HG03108 (cell line): ENCODE measurements at regions not wholly inside any gene's neighbourhood (a gene's known extent, or its start where the extent isn't known, plus 50 kb on each side); places are given as distances from the start of the nearest gene placed in this dataset.

ENCODE experiments used
- ATAC-seq: cut with Tn5 transposase; IDR thresholded peaks from one replicate; pipeline ENCODE4 v1.9.1; 2021; ENCODE audit warnings: moderate library complexity; ENCODE audit not compliant: unreplicated experiment

DNA sequence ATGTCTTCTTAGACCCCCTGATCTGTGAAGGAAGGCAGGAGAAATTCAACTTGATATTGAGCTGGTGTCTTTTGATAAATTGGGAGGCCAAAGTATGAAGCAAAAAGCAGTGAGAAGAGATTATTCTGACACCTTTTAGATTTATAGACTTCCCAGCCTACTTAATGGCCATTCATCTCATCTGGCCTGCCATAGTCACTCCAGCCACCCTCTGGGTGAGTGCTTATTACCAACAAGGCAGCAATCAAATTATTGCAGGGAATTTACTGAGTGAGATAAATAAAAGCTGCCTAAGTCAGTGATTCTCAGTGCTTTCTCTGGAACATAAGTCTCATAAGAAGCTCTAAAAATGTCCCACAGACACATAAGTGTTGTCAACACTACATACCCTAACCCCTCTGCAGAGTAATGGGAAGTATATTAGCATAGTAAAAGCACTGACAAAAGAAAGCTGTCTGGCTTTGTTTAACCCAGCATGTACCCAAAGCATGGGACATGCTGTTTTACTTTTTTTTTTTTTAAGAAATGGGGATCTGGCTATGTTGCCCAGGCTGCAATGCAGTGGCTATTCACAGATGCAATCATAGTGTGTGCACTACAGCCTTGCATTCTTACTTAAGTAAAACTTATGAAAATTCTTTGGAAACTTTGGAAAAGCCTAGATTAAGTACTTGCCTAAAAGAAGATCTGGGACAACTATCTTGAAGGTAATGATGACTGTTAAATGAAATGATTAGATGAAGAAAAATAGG is 725.3 kb downstream of the TUSC7 start:
- ATAC-seq, result no peak

DNA sequence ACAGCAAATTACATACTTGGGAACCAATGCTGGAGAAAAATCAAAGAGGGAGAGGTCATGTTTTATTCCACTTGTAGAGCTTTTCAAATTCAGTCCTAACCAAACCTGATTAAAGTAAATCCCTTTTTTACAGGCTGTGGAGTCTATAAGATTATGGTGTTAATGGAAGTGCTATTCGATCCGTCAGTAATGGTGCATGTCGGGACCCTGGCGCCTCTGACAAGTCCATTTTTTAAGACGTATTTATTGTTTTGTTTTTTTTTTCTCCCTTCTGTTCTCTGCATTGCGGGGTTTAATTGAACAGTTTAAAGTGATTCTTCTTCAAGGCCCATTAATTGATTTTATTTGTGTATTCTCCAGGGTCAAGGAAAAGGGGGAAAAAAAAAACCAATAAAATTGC is 725.9 kb downstream of the TUSC7 start:
- no peak for ATAC-seq

DNA sequence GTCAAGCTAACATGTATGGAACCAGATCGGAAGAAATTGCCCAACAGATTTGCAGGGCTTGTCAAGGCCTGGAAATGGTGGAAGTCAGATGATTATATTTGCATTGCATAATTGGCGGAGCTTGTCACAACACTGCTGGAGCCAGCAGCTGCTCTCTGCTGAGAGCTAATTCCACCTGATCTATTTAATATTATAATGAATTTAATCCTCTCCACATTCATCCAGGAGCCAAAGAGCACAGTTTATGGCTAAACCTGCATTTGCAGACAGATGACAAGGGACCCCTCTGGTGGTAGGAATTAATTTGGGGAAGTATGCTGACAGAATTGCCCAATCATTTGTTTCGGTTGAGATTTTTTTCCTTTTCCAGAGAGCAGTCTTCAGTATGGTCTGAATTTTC is 730.2 kb downstream of the TUSC7 start:
- no peak for ATAC-seq

DNA sequence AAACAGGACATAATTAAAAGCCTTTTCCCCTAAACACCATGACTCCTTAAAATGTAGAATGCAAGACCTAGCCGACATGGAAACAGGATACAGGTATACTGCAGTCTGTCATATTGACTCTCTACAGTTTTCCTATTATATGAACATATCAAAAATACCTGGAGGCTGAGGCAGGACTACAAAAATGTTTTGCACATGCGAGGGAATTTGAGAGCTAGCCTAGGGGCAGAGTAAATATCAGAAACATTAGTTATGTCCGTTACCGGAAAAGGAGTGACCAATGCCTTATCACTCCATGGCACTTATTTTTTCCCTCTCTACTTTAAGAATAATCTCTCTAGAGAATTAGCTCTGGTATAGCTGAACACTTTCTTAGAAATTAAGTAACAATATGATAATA is 732.3 kb downstream of the TUSC7 start:
- ATAC-seq, result no peak

DNA sequence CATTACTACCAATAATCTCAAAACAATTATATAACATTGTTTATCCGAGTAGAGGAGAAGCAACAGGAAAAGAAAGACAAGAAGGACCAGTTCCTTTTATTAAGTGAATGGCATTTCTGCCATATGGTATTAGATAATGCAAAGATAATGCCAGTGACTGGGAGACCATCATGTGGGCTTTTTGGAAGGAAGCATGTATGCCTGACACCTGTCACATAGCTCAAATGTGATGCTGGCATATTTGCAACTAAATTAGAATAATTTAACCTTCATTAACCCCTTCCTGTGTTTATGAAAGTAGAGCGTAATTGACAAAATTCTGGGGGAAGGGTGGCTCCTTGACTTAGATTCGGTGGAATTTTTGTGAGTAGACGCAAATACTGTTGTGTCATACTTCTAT is 733.0 kb downstream of the TUSC7 start:
- ATAC-seq, result no peak

DNA sequence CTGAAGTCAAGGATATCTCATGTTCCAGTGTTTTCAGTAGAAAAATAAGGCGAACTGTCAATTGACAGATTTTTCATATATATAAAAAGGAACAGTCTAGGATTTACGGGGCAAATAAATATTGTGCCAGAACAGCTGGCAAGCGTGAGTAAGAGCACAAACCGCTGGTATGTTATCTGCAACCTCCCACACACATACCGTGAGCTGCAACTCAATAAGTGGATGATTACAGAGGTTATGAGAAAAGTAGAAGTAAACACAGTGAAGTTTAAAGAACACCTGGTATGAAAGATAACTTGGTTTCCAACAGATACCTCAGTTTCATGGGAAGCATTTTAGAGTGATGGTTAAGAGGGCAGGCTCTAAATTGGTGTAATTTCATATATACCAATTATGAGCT is 733.4 kb downstream of the TUSC7 start:
- ATAC-seq, result no peak

DNA sequence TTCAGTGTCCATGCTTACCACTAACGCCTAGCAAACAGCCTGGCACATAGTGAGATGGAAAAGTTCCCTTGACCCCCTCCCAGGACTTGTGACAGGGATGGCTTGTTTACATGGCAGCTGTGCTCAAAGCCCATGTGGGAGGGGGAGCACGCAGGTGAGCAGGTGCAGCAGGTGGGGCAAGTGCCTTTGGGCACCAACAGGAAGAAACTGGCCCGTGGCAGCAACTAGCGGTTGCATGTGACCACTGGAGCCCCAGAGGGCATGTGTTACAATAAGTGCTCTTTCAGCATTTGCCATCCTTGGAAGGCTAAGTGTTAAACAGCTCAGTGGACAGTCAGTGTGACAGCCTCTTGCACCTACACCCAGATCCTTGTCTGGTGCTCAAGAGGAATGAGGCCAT is 734.6 kb downstream of the TUSC7 start:
- ATAC-seq, result no peak

DNA sequence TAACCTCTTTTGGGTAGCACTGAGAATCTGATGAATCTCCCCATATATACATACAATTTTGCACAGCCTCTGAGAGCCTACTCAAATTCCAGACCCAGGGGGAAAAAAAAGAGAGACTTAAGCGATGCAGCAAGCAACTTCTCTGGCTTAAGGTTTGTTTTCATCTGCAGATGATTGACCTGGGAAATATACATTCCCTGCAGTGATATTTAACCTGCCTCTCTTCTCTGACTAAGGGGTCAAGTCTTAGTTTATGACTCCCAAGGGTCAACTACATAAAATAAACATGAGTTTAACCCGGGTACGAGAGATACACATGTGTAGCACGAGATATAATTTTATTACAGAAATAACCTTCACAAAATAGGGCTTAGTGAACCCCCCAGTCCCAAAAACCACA is 737.8 kb downstream of the TUSC7 start:
- ATAC-seq, result no peak

DNA sequence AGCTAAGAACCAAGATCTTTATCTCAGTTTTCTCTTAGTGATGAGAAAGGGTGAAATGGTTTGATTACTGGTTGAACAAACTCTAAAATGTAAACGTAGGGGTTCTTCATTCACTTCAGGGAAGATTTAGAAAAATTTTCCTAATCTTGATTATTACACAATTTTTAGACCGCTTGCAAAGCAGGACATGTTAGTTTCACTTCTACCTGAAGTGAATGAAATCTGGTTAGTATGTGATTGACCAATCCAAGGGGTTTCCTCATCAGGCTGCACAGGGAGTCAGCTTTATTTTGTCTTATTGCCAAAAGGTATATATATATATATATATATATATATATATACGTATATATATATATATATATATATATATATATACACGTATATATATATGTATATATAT is 740.4 kb downstream of the TUSC7 start:
- ATAC-seq, result no peak

DNA sequence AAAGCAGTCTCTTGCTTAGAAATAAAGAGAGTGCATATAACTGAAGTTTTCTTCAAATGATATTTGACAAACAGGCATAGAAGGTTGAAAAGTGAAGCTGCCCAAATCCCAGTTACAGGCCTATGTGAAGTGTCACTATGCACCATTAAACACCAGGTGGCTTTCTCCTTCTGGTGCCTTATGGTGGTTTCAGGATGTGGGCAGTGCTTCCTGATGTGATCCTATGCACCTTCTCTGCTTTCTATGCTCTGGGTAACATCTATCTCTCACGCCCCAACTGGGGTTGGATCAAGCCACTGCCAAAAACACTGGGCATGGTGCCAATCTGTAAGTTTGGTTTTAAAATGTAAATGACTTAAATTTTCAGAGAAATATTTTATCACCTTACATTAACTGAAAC is 744.7 kb downstream of the TUSC7 start:
- no peak for ATAC-seq

DNA sequence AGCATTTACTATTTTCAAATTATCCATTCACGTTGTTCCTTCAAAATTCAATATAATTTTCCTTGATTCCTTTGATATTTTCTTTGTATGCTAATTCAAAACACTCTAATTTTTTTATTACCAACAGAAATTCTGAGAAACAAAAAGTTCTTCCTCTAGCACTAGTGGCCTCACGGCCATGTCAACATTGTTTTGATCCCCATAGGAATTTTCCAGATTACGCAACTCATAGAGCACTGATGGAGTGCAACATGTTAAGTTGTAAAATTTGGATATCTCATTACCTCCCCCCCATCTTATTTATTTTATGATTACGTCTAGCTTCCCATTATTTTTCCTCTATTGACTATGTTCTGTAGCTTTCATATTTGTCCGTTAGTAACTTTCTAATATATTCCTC is 745.3 kb downstream of the TUSC7 start:
- no peak for ATAC-seq

DNA sequence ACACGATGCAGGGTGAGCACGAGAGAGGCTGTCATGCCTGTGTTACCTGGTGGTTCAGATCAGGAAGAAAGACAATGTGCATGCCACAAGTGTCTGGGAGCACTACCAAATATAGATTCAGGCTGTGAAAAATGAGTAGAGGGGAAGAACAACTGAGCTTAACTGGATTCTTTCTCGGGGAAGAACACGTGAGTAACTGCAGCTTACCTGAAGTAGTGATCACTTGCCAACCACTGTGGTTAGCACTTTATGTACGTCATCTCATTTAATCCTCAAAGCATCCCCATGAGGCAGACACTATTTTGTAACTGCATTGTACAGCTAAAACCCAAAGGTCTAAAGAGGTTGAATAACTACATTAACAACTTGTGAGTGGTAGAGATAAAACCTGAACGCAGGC is 746.2 kb downstream of the TUSC7 start:
- no peak for ATAC-seq

DNA sequence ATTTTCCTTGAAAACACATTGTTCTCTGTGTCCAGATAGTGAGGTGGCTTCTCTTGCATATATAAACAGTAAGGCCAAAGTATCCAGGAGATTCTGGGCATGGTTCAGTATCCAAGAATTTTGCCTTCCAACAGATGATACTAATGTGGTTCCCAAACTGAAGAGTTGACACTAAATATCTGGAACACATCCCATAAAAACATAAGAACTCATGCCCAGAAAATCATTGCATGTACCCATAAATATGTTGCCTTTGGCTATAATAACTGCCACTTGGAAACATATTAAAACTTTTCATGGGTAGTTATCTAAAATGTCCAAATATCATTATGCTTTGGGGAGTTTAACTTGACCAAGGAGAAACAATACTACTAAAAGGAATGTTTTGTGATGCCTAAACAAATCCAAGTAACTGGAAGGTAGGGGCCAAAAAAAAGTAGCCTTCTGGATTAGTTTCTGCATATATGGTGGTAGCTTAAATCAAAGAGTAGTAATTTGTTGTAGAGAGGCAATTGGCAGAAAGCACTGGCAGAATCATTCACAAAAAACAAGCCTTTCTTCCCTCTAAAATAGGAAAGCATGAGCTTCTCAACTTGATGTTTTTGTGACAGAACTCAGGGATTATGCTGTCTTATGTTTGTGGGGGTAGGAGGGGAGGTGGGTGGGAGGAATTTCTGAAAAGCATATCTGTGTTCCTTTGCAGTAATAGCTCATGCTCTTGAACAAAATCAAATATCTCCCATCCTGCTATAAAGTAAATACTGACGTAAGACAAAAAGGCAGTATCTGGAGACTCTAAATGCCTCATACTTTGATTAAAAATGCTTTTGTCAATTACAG is 753.9 kb downstream of the TUSC7 start:
- no peak for ATAC-seq

DNA sequence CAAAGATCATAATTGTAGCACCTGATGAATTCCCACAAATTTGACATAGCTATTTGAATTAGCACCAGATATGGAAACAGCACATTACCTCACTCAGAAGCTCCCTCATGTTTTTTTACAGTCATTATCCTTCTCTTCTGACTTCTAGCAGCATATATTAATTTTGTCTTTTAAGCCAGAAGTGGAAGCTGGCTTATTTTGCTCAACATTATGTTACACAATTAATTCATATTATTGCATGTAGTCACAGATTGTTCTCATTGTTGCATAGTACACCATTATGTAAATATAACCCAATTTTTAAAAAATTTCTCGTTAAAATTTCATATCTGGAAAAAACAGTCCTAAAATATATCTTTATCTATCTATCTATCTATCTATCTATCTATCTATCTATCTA is 762.3 kb downstream of the TUSC7 start:
- no peak for ATAC-seq

DNA sequence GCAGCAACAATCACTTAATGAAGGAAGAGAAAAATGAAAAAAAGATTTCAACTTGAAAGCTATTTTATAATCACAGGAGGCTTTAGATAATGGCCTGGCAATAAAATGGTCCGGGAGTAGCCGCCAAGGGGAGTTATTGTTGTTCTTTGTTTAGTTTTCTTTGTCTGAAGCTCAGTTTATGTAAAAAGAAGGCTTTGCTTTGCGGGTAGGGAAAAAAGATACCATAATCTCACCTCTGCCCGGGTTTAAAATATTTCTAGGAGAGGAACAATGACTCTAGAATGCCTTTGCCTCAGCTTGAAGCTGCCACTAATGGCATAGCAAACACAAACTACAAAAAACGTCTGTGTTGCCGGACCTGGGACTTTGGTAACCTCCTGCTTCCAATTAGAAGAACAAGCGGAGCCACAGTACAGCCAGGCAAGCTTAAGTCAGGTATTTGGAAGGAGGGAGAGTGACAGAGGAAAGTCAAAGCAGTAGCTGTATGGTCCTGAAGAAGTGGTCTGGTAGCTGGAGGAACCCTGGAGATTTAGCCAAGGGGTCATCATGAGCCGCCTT is 764.5 kb downstream of the TUSC7 start:
- ATAC-seq, result no peak

DNA sequence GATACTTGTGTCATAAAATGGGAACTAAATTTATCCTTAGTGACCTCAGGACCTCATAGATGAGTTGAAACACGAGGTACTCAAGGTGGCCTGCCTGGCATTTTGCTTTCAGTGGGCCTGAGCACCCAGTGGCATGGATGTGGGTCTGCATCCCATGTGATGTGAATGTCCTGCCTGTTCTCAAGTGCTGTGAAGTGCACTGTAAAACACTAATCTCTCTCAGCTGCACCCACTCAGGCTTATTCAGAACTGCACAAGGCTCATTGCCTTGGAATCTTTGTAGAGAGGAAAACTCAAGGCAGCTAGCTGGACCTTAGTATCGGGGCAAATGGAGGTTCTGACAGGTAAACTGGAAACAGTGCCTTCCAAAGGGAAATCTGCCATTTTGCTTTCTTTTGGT is 767.0 kb downstream of the TUSC7 start:
- ATAC-seq, result no peak

DNA sequence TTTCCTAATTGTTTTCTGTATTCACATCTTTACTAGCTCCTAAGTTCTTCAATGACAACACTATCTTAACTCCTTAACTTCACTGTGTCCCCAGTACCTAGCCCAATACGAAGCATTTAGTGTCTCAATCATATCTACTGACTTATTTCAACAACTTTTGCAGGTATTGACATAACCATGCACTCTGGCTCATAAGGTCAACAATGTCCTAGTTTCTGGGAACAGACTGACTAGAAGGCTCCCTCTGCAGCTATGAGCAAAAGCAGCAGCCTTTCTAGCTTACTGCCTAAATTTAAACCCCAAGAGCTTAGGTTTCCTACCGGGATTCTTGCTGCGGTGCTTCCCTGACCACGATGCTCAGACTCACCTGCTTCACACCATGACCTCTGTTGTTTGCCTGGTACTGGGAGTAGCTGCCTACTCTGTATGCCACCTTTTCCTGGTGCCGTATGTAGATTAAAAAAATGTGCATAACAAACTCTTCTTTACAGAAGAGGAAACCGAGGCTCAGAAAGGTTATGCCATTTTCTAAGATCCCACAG is 767.7 kb downstream of the TUSC7 start:
- ATAC-seq, result no peak

DNA sequence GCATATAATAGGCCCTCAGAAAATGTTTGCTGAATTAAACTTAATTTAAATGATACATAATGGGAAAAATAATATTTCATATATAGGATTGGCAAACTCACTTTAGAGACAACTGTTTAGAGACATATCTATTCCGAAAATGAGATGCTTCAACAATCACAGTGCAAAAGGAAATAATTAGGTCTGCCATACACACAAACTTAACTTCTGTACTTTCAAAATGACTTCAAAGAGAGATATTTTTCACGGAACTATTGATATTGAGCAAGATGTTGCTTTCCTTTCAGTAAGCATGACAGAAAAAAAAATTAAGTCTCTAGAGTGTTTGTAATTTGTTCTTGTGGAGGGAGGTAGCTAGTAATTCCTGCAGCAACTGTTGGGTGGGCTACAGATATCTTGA is 769.5 kb downstream of the TUSC7 start:
- ATAC-seq, result no peak

DNA sequence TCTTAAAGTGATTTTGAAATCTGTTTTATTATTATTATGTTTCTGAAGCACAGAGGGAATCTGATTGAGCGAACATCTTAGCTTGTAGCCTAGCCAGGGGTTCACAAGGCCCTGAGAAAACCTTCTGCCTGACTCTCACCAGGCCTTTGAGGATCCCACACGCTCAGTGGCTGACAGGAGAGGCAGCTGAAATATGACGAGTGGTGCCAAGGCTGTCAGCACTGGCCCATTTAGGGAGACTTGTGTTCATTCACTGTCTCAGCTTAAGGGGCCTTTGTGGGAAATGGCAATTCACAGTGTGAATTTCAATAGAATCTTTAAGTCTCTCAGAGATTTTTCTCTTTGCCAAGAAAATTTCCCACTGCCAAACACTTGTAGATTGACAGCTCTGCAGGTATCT is 770.9 kb downstream of the TUSC7 start:
- no peak for ATAC-seq

DNA sequence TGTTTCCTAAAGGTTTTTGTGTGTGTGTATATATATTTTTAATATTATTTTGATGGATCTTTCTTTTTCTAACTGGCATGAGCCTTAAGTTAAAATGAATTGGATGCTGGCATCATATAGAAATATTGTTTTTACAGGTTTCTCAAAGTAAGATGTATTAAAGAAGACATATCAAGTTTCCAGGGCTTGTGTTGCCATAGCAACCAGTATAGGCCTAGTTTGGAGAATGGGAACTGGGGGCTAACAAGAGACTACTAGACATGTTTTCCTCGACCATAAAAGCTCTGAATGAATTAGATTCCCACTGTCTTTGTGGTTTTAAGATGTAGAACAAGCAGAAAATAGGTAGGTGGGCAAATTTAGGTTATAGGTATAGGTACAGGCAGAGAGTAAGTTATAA is 771.4 kb downstream of the TUSC7 start:
- ATAC-seq, result no peak

DNA sequence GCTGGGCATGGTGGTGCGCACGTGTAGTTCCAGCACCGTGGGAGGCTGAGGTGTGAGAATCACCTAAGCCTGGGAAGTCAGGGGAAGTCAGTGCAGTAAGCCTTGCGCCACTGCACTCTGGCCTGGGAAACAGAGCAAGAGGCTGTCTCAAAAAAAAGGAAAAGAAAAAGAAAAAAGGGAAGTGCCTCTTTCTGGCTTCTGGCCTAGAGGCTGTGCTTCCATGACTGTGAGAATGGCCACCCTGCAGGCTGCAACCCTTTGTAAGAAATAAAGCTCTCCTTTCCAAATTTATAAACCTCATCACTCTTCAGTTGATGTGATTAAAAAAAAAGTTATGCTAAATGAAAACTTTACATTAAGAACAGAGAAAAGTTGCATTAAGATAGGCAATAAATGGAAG is 774.3 kb downstream of the TUSC7 start:
- no peak for ATAC-seq

DNA sequence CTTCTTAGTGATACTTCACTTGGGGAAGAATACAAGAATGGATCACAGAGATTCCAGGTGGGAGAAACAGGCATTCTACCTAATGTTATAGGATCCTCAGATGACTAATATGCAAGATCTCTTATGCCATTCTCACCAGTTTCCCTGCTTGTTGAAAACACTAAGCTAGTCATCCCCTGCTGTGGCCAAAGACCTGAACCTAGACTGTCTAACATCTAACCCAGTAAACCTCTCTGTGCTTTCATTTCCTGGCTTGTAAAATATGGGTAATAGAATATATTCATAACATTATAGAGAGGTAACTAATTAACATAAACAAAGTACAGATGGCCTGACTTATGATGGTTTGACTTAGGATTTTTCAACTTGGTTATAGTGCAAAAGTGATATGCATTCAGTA is 776.3 kb downstream of the TUSC7 start:
- no peak for ATAC-seq
